GM12872 (cell line): ENCODE measurements at regions not wholly inside any gene's neighbourhood (a gene's known extent, or its start where the extent isn't known, plus 50 kb on each side); places are given as distances from the start of the nearest gene placed in this dataset.

ENCODE experiments used
- CTCF ChIP-seq: IDR thresholded peaks from 3 replicates; pipeline ENCODE4 v1.5.1; 2011; ENCODE audit warnings: low read depth, mild to moderate bottlenecking, low read length, moderate library complexity; ENCODE audit not compliant: insufficient read depth

- no peak for TF ChIP-seq CTCF
Measured at GRCh38 chr5:120923026-120923425, 458.9 kb downstream of the PRR16 start.

GRCh38 chr5:120926471-120926870, 462.4 kb downstream of the PRR16 start:
- no peak for TF ChIP-seq CTCF

- no peak for TF ChIP-seq CTCF
Measured at GRCh38 chr5:120927950-120928530, 463.9 kb downstream of the PRR16 start.

GRCh38 chr5:120932480-120932879, 468.4 kb downstream of the PRR16 start:
- TF ChIP-seq CTCF = no peak

- no peak for TF ChIP-seq CTCF
Measured at GRCh38 chr5:120934031-120934430, 469.9 kb downstream of the PRR16 start.

- TF ChIP-seq CTCF = no peak
Measured at GRCh38 chr5:120936652-120937051, 472.6 kb downstream of the PRR16 start.

GRCh38 chr5:120938604-120939003, 474.5 kb downstream of the PRR16 start:
- no peak for TF ChIP-seq CTCF
